ENCODE measurements at regions not wholly inside any gene's neighbourhood (a gene's known extent, or its start where the extent isn't known, plus 50 kb on each side); places are given as distances from the start of the nearest gene placed in this dataset.

DNA sequence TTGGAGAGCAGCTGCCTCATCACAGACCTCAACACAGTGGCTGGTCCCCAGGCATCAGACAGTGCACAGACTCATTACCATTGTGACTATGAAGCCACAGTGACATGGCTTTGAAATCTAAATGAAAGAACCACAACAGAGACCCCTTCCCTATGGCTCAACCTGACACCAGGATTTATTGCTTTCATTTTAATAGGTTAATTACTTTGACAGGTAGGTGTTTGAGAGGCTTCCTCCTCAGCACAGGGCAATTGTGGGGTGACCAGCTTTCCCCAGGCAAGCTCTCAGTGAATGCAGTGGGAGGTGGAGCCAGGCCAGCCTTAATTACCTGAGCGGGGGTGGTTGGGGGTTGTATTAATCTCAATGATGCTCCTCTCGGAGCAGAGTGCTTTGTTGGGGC lies 102.3 kb downstream of the CHST1 start (continued):
- TF ChIP-seq, protein P1, sequence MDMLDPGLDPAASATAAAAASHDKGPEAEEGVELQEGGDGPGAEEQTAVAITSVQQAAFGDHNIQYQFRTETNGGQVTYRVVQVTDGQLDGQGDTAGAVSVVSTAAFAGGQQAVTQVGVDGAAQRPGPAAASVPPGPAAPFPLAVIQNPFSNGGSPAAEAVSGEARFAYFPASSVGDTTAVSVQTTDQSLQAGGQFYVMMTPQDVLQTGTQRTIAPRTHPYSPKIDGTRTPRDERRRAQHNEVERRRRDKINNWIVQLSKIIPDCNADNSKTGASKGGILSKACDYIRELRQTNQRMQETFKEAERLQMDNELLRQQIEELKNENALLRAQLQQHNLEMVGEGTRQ (IDR thresholded peaks at IDR 0.05; ENCODE audit: borderline replicate concordance, low read depth, low read length) = no peak

DNA sequence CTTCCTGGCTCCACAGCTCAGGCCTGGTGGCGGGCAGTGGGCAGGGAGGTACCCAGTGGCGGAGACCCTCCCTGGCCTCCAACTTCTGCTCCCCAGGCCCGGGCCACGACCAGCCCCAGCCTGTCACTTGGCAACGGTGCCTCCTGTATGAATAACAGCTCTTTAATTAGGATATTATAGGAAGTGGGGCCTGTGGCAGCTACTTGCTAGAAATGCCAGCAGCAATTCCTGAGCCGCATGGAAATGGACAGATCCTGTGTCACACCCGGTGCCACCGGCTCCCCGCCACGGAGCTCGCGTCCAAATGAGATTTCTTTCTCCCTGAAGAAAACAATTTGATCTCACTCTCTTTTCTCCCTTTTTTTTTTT lies 104.5 kb downstream of the CHST1 start:
- TF ChIP-seq, protein P2, sequence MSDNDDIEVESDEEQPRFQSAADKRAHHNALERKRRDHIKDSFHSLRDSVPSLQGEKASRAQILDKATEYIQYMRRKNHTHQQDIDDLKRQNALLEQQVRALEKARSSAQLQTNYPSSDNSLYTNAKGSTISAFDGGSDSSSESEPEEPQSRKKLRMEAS (IDR thresholded peaks at IDR 0.05; ENCODE audit: low read depth) = no peak
- TF ChIP-seq RFX5 (IDR thresholded peaks at IDR 0.05; ENCODE audit: low read length) = no peak
- TF ChIP-seq YY1 (IDR thresholded peaks at IDR 0.05; ENCODE audit: low read depth) = no peak
- no peak for TF ChIP-seq NFIC (IDR thresholded peaks at IDR 0.05; ENCODE audit: borderline replicate concordance)
- TF ChIP-seq MEF2A (IDR thresholded peaks at IDR 0.05; ENCODE audit: borderline replicate concordance, low read depth) = no peak
- TF ChIP-seq, protein P3, sequence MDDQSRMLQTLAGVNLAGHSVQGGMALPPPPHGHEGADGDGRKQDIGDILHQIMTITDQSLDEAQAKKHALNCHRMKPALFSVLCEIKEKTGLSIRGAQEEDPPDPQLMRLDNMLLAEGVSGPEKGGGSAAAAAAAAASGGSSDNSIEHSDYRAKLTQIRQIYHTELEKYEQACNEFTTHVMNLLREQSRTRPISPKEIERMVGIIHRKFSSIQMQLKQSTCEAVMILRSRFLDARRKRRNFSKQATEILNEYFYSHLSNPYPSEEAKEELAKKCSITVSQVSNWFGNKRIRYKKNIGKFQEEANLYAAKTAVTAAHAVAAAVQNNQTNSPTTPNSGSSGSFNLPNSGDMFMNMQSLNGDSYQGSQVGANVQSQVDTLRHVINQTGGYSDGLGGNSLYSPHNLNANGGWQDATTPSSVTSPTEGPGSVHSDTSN (IDR thresholded peaks at IDR 0.05) = no peak
- TF ChIP-seq RAD21 (IDR thresholded peaks at IDR 0.05; ENCODE audit: low read length) = no peak
- TF ChIP-seq, protein P4, sequence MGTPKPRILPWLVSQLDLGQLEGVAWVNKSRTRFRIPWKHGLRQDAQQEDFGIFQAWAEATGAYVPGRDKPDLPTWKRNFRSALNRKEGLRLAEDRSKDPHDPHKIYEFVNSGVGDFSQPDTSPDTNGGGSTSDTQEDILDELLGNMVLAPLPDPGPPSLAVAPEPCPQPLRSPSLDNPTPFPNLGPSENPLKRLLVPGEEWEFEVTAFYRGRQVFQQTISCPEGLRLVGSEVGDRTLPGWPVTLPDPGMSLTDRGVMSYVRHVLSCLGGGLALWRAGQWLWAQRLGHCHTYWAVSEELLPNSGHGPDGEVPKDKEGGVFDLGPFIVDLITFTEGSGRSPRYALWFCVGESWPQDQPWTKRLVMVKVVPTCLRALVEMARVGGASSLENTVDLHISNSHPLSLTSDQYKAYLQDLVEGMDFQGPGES (IDR thresholded peaks at IDR 0.05; ENCODE audit: low read depth, low read length) = no peak
- TF ChIP-seq, protein P5, sequence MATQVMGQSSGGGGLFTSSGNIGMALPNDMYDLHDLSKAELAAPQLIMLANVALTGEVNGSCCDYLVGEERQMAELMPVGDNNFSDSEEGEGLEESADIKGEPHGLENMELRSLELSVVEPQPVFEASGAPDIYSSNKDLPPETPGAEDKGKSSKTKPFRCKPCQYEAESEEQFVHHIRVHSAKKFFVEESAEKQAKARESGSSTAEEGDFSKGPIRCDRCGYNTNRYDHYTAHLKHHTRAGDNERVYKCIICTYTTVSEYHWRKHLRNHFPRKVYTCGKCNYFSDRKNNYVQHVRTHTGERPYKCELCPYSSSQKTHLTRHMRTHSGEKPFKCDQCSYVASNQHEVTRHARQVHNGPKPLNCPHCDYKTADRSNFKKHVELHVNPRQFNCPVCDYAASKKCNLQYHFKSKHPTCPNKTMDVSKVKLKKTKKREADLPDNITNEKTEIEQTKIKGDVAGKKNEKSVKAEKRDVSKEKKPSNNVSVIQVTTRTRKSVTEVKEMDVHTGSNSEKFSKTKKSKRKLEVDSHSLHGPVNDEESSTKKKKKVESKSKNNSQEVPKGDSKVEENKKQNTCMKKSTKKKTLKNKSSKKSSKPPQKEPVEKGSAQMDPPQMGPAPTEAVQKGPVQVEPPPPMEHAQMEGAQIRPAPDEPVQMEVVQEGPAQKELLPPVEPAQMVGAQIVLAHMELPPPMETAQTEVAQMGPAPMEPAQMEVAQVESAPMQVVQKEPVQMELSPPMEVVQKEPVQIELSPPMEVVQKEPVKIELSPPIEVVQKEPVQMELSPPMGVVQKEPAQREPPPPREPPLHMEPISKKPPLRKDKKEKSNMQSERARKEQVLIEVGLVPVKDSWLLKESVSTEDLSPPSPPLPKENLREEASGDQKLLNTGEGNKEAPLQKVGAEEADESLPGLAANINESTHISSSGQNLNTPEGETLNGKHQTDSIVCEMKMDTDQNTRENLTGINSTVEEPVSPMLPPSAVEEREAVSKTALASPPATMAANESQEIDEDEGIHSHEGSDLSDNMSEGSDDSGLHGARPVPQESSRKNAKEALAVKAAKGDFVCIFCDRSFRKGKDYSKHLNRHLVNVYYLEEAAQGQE (IDR thresholded peaks at IDR 0.05; ENCODE audit: low read depth, low read length) = no peak
- TF ChIP-seq JUND (IDR thresholded peaks at IDR 0.05) = no peak
- TF ChIP-seq RCOR1 (IDR thresholded peaks at IDR 0.05; ENCODE audit: low read length) = no peak
- TF ChIP-seq ELF1 (IDR thresholded peaks at IDR 0.05) = no peak
- TF ChIP-seq EP300 (IDR thresholded peaks at IDR 0.05; ENCODE audit: borderline replicate concordance in 1 of 2, low read depth in 1 of 2, low read length in 1 of 2) = no peak
- no peak for TF ChIP-seq FOXM1 (IDR thresholded peaks at IDR 0.05; ENCODE audit: low read depth)
- no peak for TF ChIP-seq NRF1 (IDR thresholded peaks at IDR 0.05; ENCODE audit: low read depth, low read length)
- TF ChIP-seq, protein P6, sequence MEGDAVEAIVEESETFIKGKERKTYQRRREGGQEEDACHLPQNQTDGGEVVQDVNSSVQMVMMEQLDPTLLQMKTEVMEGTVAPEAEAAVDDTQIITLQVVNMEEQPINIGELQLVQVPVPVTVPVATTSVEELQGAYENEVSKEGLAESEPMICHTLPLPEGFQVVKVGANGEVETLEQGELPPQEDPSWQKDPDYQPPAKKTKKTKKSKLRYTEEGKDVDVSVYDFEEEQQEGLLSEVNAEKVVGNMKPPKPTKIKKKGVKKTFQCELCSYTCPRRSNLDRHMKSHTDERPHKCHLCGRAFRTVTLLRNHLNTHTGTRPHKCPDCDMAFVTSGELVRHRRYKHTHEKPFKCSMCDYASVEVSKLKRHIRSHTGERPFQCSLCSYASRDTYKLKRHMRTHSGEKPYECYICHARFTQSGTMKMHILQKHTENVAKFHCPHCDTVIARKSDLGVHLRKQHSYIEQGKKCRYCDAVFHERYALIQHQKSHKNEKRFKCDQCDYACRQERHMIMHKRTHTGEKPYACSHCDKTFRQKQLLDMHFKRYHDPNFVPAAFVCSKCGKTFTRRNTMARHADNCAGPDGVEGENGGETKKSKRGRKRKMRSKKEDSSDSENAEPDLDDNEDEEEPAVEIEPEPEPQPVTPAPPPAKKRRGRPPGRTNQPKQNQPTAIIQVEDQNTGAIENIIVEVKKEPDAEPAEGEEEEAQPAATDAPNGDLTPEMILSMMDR (IDR thresholded peaks at IDR 0.05) = no peak
- no peak for TF ChIP-seq CHD2 (IDR thresholded peaks at IDR 0.05; ENCODE audit: low read length, partially characterized antibody)
- no peak overlapping the region for H3K4me3 ChIP-seq (ENCODE audit: low read depth in 2 of 2, low read length in 1 of 2)
- peak; percentile 64 for DNase-seq
- no peaks in the 10 kb centered on the region for H3K9me2 ChIP-seq
- no peaks in the 10 kb centered on the region for H3K9me3 ChIP-seq
- H3K79me2 ChIP-seq (ENCODE audit: insufficient read depth) = no peaks in the 10 kb centered on the region
- peaks cover 0 to 11% of the 10 kb centered on the region in 2 experiments; a peak in 1 of 4 replicates for H3K4me1 ChIP-seq (ENCODE audit: control insufficient read depth in 1 of 2, insufficient read depth in 2 of 2, low read depth in 1 of 2, low read length in 1 of 2)
- H4K20me1 ChIP-seq (ENCODE audit: insufficient read depth) = no peaks in the 10 kb centered on the region
- ChIA-PET CTCF (interaction anchor here (1.0 to 3.3 kb wide), 5 partner anchors 9 to 211 kb away, joined by 3 to 10 read pairs (median 5); no protein-coding TSS in a partner anchor), POLR2A (interaction anchor here (0.6 kb wide), 1 partner anchor 96 kb away, joined by 3 read pairs; no protein-coding TSS in a partner anchor)
- no peaks in the 10 kb centered on the region for H3F3A ChIP-seq (replicated peaks; ENCODE audit: insufficient read depth)
- no peak overlapping the region for H3K4me2 ChIP-seq
- no peaks in the 10 kb centered on the region; the same call in 1 of the 2 replicates for H3K27me3 ChIP-seq (ENCODE audit: insufficient read depth)
- H3K27ac ChIP-seq (ENCODE audit: low read depth in 2 of 2, low read length in 1 of 2) = no peak overlapping the region
- H3K36me3 ChIP-seq (replicated peaks in 1 of 2; ENCODE audit: control insufficient read depth in 1 of 2, insufficient read depth in 2 of 2, low read length in 1 of 2) = no peaks in the 10 kb centered on the region
- 53% methylated on average over 11 of the region's 12 CpGs for WGBS (ENCODE audit: low lambda C conversion rate)
- H3K9ac ChIP-seq = no peak overlapping the region
- H2AFZ ChIP-seq (ENCODE audit: low read depth) = no peak overlapping the region
